NCI-H1048 (cell line): ENCODE measurements at regions not wholly inside any gene's neighbourhood (a gene's known extent, or its start where the extent isn't known, plus 50 kb on each side); places are given as distances from the start of the nearest gene placed in this dataset.

Experiments
- DNase-seq: peaks from one replicate; lab custom pipeline; 2025; lab: John Stamatoyannopoulos, UW

- no peak for DNase-seq
Measured at GRCh38 chr14:58697930-58698642, 60.3 kb downstream of the DACT1 start.

GRCh38 chr14:58699681-58700205, 62.0 kb downstream of the DACT1 start:
- DNase-seq = no peak

GRCh38 chr14:58701156-58701555, 63.4 kb downstream of the DACT1 start:
- DNase-seq = no peak

- no peak for DNase-seq
Measured at GRCh38 chr14:58701604-58702003, 63.8 kb downstream of the DACT1 start.

- DNase-seq = no peak
Measured at GRCh38 chr14:58702441-58703160, 64.8 kb downstream of the DACT1 start.

- DNase-seq = no peak
Measured at GRCh38 chr14:58703161-58703506, 65.4 kb downstream of the DACT1 start.

GRCh38 chr14:58705066-58705465, 67.3 kb downstream of the DACT1 start:
- DNase-seq = no peak

GRCh38 chr14:58707949-58708348, 70.2 kb downstream of the DACT1 start:
- no peak for DNase-seq

- DNase-seq = no peak
Measured at GRCh38 chr14:58709949-58710348, 72.2 kb downstream of the DACT1 start.

- no peak for DNase-seq
Measured at GRCh38 chr14:58711382-58711781, 73.6 kb downstream of the DACT1 start.

GRCh38 chr14:58712357-58712756, 74.6 kb downstream of the DACT1 start:
- no peak for DNase-seq

GRCh38 chr14:58713677-58714076, 75.9 kb downstream of the DACT1 start:
- DNase-seq = no peak

GRCh38 chr14:58716706-58717105, 78.9 kb downstream of the DACT1 start:
- no peak for DNase-seq

GRCh38 chr14:58717211-58717610, 79.4 kb downstream of the DACT1 start:
- no peak for DNase-seq

GRCh38 chr14:58717813-58718212, 80.1 kb downstream of the DACT1 start:
- no peak for DNase-seq

- no peak for DNase-seq
Measured at GRCh38 chr14:58718226-58719205, 80.8 kb downstream of the DACT1 start.

GRCh38 chr14:58721723-58722122, 84.0 kb downstream of the DACT1 start:
- no peak for DNase-seq

- DNase-seq = no peak
Measured at GRCh38 chr14:58722441-58722840, 84.7 kb downstream of the DACT1 start.

GRCh38 chr14:58724206-58724605, 86.4 kb downstream of the DACT1 start:
- no peak for DNase-seq

- DNase-seq = no peak
Measured at GRCh38 chr14:58724702-58725101, 86.9 kb downstream of the DACT1 start.

GRCh38 chr14:58725226-58725625, 87.5 kb downstream of the DACT1 start:
- no peak for DNase-seq

GRCh38 chr14:58725871-58726270, 88.1 kb downstream of the DACT1 start:
- DNase-seq = no peak
